ENCODE measurements at regions not wholly inside any gene's neighbourhood (a gene's known extent, or its start where the extent isn't known, plus 50 kb on each side); places are given as distances from the start of the nearest gene placed in this dataset.

DNA sequence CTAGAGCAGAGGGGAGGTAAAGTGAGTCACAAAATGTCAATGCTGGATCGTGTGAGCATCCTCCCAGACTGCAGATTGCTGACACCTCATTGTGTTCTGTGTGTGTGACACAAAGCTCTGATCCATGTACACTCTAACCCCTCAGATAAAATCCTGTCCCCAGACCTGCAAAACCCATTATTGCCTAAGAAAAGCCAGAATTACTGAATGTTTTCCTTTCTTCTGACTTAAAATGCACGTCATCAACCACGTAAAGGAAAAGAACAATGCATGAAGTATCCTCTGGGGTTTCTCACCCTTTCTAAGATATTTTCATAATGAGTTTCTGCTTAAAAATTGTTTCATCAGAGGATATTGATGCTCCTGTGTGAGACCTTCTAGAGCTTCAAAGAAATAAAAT is 218.0 kb upstream of the PREP start:
- H3K4me3 ChIP-seq (ENCODE audit: control insufficient read depth, low read depth, low read length) = no peak overlapping the region
- TF ChIP-seq, protein P1, sequence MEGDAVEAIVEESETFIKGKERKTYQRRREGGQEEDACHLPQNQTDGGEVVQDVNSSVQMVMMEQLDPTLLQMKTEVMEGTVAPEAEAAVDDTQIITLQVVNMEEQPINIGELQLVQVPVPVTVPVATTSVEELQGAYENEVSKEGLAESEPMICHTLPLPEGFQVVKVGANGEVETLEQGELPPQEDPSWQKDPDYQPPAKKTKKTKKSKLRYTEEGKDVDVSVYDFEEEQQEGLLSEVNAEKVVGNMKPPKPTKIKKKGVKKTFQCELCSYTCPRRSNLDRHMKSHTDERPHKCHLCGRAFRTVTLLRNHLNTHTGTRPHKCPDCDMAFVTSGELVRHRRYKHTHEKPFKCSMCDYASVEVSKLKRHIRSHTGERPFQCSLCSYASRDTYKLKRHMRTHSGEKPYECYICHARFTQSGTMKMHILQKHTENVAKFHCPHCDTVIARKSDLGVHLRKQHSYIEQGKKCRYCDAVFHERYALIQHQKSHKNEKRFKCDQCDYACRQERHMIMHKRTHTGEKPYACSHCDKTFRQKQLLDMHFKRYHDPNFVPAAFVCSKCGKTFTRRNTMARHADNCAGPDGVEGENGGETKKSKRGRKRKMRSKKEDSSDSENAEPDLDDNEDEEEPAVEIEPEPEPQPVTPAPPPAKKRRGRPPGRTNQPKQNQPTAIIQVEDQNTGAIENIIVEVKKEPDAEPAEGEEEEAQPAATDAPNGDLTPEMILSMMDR (IDR thresholded peaks at IDR 0.05; ENCODE audit: control insufficient read depth, insufficient read depth, low read depth, low read length, missing control alignments) = no peak
- no peak for DNase-seq (ENCODE audit: low read depth)

DNA sequence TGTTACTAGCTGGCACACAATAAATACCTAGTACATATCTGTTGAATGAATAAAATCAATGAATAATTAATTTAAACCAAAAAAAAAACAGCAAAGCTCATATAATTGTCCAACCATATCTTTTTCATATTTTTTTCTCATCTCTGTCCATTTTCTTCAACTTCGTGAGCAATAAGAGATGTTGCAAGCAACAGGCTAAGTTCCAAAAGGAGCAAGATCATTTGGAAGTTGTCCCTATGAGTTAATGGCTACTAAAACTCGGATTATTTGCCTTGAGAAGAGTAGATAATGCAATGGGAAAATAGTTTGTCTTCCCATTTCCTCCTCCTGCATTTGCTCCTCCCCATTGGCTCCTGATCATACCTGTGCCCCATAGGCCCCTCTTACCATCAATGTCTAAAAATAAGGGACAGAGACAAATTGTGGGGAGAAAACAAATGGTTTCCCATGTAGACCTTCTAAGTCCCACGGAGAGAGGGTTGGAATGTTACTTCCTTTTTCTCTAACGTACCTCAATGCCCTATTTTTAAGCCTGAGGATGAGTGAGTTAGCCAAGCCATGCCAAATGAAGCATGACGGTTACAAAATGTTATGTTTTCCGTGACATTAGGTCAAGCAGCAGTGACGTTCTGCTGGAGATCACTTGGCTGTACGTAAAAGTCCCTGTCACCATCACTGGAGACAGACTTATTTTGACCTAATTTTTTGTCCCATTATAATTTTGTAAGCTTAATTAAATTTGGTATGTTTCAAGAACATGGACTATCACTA is 217.3 kb upstream of the PREP start:
- H3K4me3 ChIP-seq (ENCODE audit: control insufficient read depth, low read depth, low read length) = no peak overlapping the region
- TF ChIP-seq, protein P1 (IDR thresholded peaks at IDR 0.05; ENCODE audit: control insufficient read depth, insufficient read depth, low read depth, low read length, missing control alignments) = no peak
- DNase-seq (ENCODE audit: low read depth) = no peak

DNA sequence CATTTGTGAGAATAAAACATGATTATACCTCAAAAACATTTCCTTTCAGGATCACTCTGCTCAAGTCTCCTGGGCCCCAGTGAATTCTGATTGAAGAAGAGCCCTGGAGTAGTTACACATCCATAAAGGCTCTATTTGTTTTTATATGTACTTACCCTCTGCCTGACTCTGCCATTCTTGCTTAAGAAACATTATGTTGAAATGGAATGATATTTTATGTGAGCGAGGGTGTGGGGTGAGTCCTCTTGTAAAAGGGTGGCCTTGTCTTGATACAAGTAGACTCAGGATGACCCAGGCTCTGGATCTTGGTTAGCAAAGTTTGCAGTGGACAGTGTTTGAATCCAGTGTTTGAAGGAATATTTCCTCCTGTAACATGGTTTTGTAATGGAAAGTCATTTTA is 215.4 kb upstream of the PREP start:
- H3K4me3 ChIP-seq (ENCODE audit: control insufficient read depth, low read depth, low read length) = no peak overlapping the region
- no peak for DNase-seq (ENCODE audit: low read depth)
- TF ChIP-seq, protein P1 (IDR thresholded peaks at IDR 0.05; ENCODE audit: control insufficient read depth, insufficient read depth, low read depth, low read length, missing control alignments) = no peak

GRCh38 chr6:105616521-105616920 is 213.6 kb upstream of the PREP start:
- DNase-seq (ENCODE audit: low read depth) = no peak
- no peak overlapping the region for H3K4me3 ChIP-seq (ENCODE audit: control insufficient read depth, low read depth, low read length)
- TF ChIP-seq, protein P1 (IDR thresholded peaks at IDR 0.05; ENCODE audit: control insufficient read depth, insufficient read depth, low read depth, low read length, missing control alignments) = no peak

DNA sequence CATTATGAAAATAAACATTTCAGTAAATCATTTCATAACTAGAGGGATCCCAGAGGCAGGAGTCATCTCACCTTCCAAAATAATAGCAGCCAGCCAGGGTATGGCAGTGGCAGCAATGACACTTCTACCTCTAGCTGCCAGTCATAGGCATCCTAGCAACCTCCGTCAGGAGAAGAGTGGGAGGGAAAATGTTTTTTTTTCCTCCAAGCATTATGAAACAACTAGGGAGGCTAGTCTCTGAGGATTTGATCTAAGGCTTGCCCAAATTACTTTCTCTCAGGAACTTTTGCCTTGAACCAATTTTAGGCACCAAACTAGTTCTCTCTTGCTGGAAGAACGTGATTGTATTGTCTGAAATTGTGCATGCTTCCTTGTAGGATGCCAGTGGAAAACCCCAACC is 208.7 kb upstream of the PREP start:
- DNase-seq (ENCODE audit: low read depth) = no peak

GRCh38 chr6:105609375-105609991 is 206.6 kb upstream of the PREP start:
- TF ChIP-seq, protein P1 (IDR thresholded peaks at IDR 0.05; ENCODE audit: control insufficient read depth, insufficient read depth, low read depth, low read length, missing control alignments) = no peak
- DNase-seq (ENCODE audit: low read depth) = no peak
- H3K4me3 ChIP-seq (ENCODE audit: control insufficient read depth, low read depth, low read length) = no peak overlapping the region

More for the DNA sequence above, 208.7 kb upstream of the PREP start:
- no peak overlapping the region for H3K4me3 ChIP-seq (ENCODE audit: control insufficient read depth, low read depth, low read length)
- TF ChIP-seq, protein P1 (IDR thresholded peaks at IDR 0.05; ENCODE audit: control insufficient read depth, insufficient read depth, low read depth, low read length, missing control alignments) = no peak

All from AG09309 (cell line).